Lower leg skin (tissue), 3 donors: ENCODE measurements at regions not wholly inside any gene's neighbourhood (a gene's known extent, or its start where the extent isn't known, plus 50 kb on each side); places are given as distances from the start of the nearest gene placed in this dataset.

Source experiments
- POLR2A ChIP-seq, 2 donors: fragments of 450-650 bp; IDR thresholded peaks; one replicate each; pipeline ENCODE4 v1.6.1; 2016 to 2017; ENCODE audit warnings: antibody characterized with exemption in 2 of 2, mild to moderate bottlenecking in 1 of 2, moderate library complexity in 1 of 2
- TF ChIP-seq, protein P1 (sequence below), 3 donors: fragments of 450-650 bp; IDR thresholded peaks; one replicate each; pipeline ENCODE4 v1.5.1; 2016; ENCODE audit warnings: antibody characterized with exemption in 3 of 3, mild to moderate bottlenecking in 3 of 3, moderate library complexity in 2 of 3

DNA sequence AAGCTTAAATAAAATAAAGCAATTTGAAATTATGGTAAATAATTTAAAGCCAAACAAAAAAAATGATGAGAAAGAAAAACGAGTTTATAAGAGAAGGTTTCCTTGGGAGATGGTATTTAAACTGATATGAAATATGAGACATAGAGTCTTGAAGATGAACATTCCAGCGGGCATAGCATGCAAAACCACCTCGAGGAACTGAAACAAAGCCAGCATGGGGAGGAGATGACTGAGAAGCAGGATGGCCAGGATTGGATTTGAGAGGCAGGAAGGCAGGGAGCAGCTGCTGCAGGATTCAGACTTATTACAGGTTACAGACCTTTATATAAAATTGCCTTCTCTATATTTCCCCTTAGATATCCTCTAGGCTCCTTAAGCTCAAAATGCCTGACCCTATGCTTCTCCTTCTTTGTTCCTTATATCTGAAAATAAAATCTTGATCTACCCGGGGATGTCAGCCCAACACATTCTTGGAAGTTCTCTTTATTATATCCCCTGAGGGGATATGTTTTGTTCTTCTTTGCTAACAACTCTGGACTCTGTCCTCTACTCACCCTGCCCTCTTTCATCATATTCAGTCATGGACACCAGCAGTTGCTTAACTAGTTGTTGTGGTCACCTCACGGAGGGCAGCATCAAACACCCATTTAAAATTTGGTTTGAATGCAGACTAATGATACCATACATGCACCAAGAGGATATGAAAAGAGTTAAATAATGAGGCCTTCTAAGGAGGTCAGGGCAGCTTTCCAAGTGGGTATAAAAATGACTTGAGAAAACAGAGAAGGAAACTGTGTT, 719.1 kb upstream of the B3GALT2 start:
- TF ChIP-seq, protein P1, sequence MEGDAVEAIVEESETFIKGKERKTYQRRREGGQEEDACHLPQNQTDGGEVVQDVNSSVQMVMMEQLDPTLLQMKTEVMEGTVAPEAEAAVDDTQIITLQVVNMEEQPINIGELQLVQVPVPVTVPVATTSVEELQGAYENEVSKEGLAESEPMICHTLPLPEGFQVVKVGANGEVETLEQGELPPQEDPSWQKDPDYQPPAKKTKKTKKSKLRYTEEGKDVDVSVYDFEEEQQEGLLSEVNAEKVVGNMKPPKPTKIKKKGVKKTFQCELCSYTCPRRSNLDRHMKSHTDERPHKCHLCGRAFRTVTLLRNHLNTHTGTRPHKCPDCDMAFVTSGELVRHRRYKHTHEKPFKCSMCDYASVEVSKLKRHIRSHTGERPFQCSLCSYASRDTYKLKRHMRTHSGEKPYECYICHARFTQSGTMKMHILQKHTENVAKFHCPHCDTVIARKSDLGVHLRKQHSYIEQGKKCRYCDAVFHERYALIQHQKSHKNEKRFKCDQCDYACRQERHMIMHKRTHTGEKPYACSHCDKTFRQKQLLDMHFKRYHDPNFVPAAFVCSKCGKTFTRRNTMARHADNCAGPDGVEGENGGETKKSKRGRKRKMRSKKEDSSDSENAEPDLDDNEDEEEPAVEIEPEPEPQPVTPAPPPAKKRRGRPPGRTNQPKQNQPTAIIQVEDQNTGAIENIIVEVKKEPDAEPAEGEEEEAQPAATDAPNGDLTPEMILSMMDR (IDR thresholded peaks at IDR 0.05): no peak
- TF ChIP-seq POLR2A (IDR thresholded peaks at IDR 0.05): no peak
